ENCODE measurements at regions not wholly inside any gene's neighbourhood (a gene's known extent, or its start where the extent isn't known, plus 50 kb on each side); places are given as distances from the start of the nearest gene placed in this dataset.

- TF ChIP-seq EP300 (IDR thresholded peaks at IDR 0.05) (no peak), POLR2AphosphoS5 (IDR thresholded peaks at IDR 0.05) (no peak), POLR2A (IDR thresholded peaks at IDR 0.05; ENCODE audit: low read depth) (no peak)
- TF ChIP-seq, protein P1, sequence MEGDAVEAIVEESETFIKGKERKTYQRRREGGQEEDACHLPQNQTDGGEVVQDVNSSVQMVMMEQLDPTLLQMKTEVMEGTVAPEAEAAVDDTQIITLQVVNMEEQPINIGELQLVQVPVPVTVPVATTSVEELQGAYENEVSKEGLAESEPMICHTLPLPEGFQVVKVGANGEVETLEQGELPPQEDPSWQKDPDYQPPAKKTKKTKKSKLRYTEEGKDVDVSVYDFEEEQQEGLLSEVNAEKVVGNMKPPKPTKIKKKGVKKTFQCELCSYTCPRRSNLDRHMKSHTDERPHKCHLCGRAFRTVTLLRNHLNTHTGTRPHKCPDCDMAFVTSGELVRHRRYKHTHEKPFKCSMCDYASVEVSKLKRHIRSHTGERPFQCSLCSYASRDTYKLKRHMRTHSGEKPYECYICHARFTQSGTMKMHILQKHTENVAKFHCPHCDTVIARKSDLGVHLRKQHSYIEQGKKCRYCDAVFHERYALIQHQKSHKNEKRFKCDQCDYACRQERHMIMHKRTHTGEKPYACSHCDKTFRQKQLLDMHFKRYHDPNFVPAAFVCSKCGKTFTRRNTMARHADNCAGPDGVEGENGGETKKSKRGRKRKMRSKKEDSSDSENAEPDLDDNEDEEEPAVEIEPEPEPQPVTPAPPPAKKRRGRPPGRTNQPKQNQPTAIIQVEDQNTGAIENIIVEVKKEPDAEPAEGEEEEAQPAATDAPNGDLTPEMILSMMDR (IDR thresholded peaks at IDR 0.05), result no peak
- Histone ChIP-seq H3K27me3 (peaks cover 0 to 78% (median 4%) of the 10 kb centered on the region in 4 donors), H3K4me1 (no peaks in the 10 kb centered on the region), H3K4me3 (no peak overlapping the region), H3K27ac (replicated peaks in 1 of 4) (no peak overlapping the region), H3K9me3 (no peaks in the 10 kb centered on the region), H3K36me3 (no peaks in the 10 kb centered on the region)
- intact Hi-C loops (cut with DNase I), result no loop called here
- 43% methylated on average over 12 of the region's 16 CpGs for WGBS
- no peak for DNase-seq (ENCODE audit: extremely low spot score)
Measured at GRCh38 chr9:135198586-135199285, 111.3 kb downstream of the OLFM1 start.

- H3K4me3 ChIP-seq, result no peak overlapping the region
- WGBS, result 70% methylated on average over 5 of the region's 5 CpGs
- no peaks in the 10 kb centered on the region for H3K36me3 ChIP-seq
- TF ChIP-seq POLR2AphosphoS5 (IDR thresholded peaks at IDR 0.05), result no peak
- TF ChIP-seq, protein P1 (IDR thresholded peaks at IDR 0.05), result no peak
- no peak for TF ChIP-seq POLR2A (IDR thresholded peaks at IDR 0.05; ENCODE audit: low read depth)
- TF ChIP-seq EP300 (IDR thresholded peaks at IDR 0.05), result no peak
- H3K9me3 ChIP-seq, result no peaks in the 10 kb centered on the region
- H3K27me3 ChIP-seq, result peaks cover 0 to 70% (median 3%) of the 10 kb centered on the region in 4 donors
- H3K27ac ChIP-seq (replicated peaks in 1 of 4), result no peak overlapping the region
- intact Hi-C loops (cut with DNase I), result no loop called here
- H3K4me1 ChIP-seq, result no peaks in the 10 kb centered on the region
- DNase-seq (ENCODE audit: extremely low spot score), result no peak
Measured at GRCh38 chr9:135199489-135199888, 112.0 kb downstream of the OLFM1 start.

GRCh38 chr9:135201711-135202110, 114.2 kb downstream of the OLFM1 start:
- Histone ChIP-seq H3K27ac (replicated peaks in 1 of 4) (no peak overlapping the region), H3K4me1 (no peaks in the 10 kb centered on the region), H3K4me3 (no peak overlapping the region), H3K36me3 (no peaks in the 10 kb centered on the region), H3K9me3 (no peaks in the 10 kb centered on the region), H3K27me3 (peaks cover 0 to 53% (median 0%) of the 10 kb centered on the region in 4 donors)
- intact Hi-C loops (cut with DNase I), result no loop called here
- 83% methylated on average over 4 of the region's 9 CpGs for WGBS
- TF ChIP-seq EP300 (IDR thresholded peaks at IDR 0.05) (no peak), POLR2A (IDR thresholded peaks at IDR 0.05; ENCODE audit: low read depth) (no peak), POLR2AphosphoS5 (IDR thresholded peaks at IDR 0.05) (no peak)
- TF ChIP-seq, protein P1 (IDR thresholded peaks at IDR 0.05), result no peak
- DNase-seq (ENCODE audit: extremely low spot score), result no peak

DNA sequence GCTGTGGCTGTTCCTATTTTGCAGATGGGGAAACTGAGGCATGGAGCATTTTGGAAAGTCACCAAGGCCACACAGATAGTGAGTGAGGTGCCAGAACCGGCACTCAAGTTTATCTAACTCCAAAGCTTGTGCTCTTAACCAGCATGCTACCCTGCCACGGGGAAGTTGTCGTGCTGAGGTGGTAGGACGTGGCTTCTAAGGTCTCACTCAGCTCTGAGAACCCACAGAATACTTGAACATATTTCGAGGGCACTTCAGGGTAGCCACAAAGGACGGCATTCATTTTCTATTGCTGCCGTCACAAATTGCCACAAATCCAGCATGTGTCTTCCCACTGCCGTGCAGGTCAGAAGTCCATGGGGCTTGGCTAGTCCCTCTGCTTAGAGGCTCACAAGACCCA, 116.7 kb downstream of the OLFM1 start:
- Histone ChIP-seq H3K27me3 (peaks cover 0 to 35% (median 0%) of the 10 kb centered on the region in 4 donors), H3K4me3 (no peak overlapping the region), H3K36me3 (no peaks in the 10 kb centered on the region), H3K9me3 (no peaks in the 10 kb centered on the region), H3K4me1 (no peaks in the 10 kb centered on the region), H3K27ac (replicated peaks in 1 of 4) (no peak overlapping the region)
- no peak for TF ChIP-seq POLR2A (IDR thresholded peaks at IDR 0.05; ENCODE audit: low read depth)
- TF ChIP-seq POLR2AphosphoS5 (IDR thresholded peaks at IDR 0.05), result no peak
- intact Hi-C loops (cut with DNase I), result no loop called here
- no peak for DNase-seq (ENCODE audit: extremely low spot score)
- 93% methylated on average over 8 of the region's 8 CpGs for WGBS

DNA sequence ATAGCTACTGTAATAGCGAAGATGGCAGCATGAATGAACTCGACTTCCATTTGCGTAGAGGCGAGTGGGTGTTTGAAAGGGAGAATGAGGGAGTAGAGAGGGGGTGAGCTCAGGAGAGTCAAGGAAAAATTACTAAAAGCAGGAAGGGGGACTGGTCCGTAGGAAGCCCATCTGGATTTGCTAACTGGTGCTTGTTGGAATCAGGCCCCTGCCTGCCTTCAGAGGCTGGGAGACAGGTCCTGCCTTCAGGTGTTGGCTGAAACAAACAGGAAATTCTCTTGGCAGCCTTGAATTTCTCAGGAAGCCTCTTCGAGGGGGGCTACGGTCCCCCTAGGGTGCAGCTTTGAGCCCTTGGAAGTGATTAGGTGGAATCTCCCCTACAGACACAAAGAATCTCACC, 121.7 kb downstream of the OLFM1 start:
- Histone ChIP-seq H3K36me3 (no peaks in the 10 kb centered on the region), H3K27me3 (peaks cover 0 to 41% (median 0%) of the 10 kb centered on the region in 4 donors), H3K27ac (replicated peaks in 1 of 4) (no peak overlapping the region), H3K4me3 (no peak overlapping the region), H3K4me1 (no peaks in the 10 kb centered on the region), H3K9me3 (peaks cover 0 to 10% (median 0%) of the 10 kb centered on the region in 4 donors)
- TF ChIP-seq POLR2A (IDR thresholded peaks at IDR 0.05; ENCODE audit: low read depth), result no peak
- TF ChIP-seq, protein P1 (IDR thresholded peaks at IDR 0.05), result no peak
- TF ChIP-seq EP300 (IDR thresholded peaks at IDR 0.05), result no peak
- TF ChIP-seq POLR2AphosphoS5 (IDR thresholded peaks at IDR 0.05), result no peak
- no peak for DNase-seq (ENCODE audit: extremely low spot score)
- intact Hi-C loops (cut with DNase I), result no loop called here
- WGBS, result 70% methylated on average over 7 of the region's 7 CpGs
